Bronchial epithelial cell (primary cell): ENCODE measurements at regions not wholly inside any gene's neighbourhood (a gene's known extent, or its start where the extent isn't known, plus 50 kb on each side); places are given as distances from the start of the nearest gene placed in this dataset.

Experiments used
- DNase-seq: peaks from one replicate; pipeline ENCODE4 v3.0.0-alpha.2; 2010; ENCODE audit warnings: low read depth
- FAIRE-seq: peaks from 2 replicates; lab custom pipeline; 2011; peaks lifted over from hg19 to GRCh38; lab: Jason Lieb, UNC
- H3K27me3 ChIP-seq: 2 replicates; pipeline ENCODE4 v1.5.1; 2011; ENCODE audit warnings: low read length; ENCODE audit not compliant: control insufficient read depth, insufficient read depth
- H3K36me3 ChIP-seq: 2 replicates; pipeline ENCODE4 v1.5.1; 2011; ENCODE audit warnings: low read length; ENCODE audit not compliant: control insufficient read depth, insufficient read depth
- H3K4me3 ChIP-seq: 2 replicates; pipeline ENCODE4 v1.5.1; 2011; ENCODE audit warnings: mild to moderate bottlenecking, low read depth, low read length, control low read depth
- CTCF ChIP-seq: IDR thresholded peaks from 2 replicates; pipeline ENCODE4 v1.5.1; 2011; ENCODE audit warnings: mild to moderate bottlenecking, moderate library complexity, low read length, control low read depth, inconsistent platforms; ENCODE audit not compliant: insufficient read depth, severe bottlenecking

GRCh38 chr1:221141606-221142285 lies 262.5 kb downstream of the HLX start:
- FAIRE-seq (no peak), DNase-seq (no peak)
- TF ChIP-seq CTCF = no peak
- Histone ChIP-seq H3K4me3 (no peak overlapping the region), H3K36me3 (no peaks in the 10 kb centered on the region), H3K27me3 (no peaks in the 10 kb centered on the region)

- DNase-seq = no peak
- Histone ChIP-seq H3K27me3 (no peaks in the 10 kb centered on the region), H3K36me3 (no peaks in the 10 kb centered on the region), H3K4me3 (no peak overlapping the region)
- TF ChIP-seq CTCF = no peak
- FAIRE-seq = no peak
These were observed 269.4 kb downstream of the HLX start for GRCh38 chr1:221148660-221149059.

GRCh38 chr1:221149111-221149510 lies 269.9 kb downstream of the HLX start:
- no peak for DNase-seq

GRCh38 chr1:221149555-221150075 lies 270.4 kb downstream of the HLX start:
- DNase-seq = no peak
- no peaks in the 10 kb centered on the region for H3K27me3 ChIP-seq
- no peak for FAIRE-seq
- no peak for TF ChIP-seq CTCF
- no peaks in the 10 kb centered on the region for H3K36me3 ChIP-seq
- no peak overlapping the region for H3K4me3 ChIP-seq

More at GRCh38 chr1:221149111-221149510, 269.9 kb downstream of the HLX start:
- TF ChIP-seq CTCF = no peak
- no peak for FAIRE-seq
- Histone ChIP-seq H3K4me3 (no peak overlapping the region), H3K27me3 (no peaks in the 10 kb centered on the region), H3K36me3 (no peaks in the 10 kb centered on the region)

GRCh38 chr1:221150996-221151395 lies 271.8 kb downstream of the HLX start:
- FAIRE-seq = no peak
- DNase-seq = no peak
- Histone ChIP-seq H3K27me3 (no peaks in the 10 kb centered on the region), H3K4me3 (no peak overlapping the region), H3K36me3 (no peaks in the 10 kb centered on the region)
- no peak for TF ChIP-seq CTCF

- H3K27me3 ChIP-seq = no peaks in the 10 kb centered on the region
- FAIRE-seq (no peak), DNase-seq (no peak)
- no peak overlapping the region for H3K4me3 ChIP-seq
- H3K36me3 ChIP-seq = no peaks in the 10 kb centered on the region
- TF ChIP-seq CTCF = no peak
These were observed 275.7 kb downstream of the HLX start for GRCh38 chr1:221154932-221155331.
